IMR-90 (cell line): ENCODE measurements at regions not wholly inside any gene's neighbourhood (a gene's known extent, or its start where the extent isn't known, plus 50 kb on each side); places are given as distances from the start of the nearest gene placed in this dataset.

Experiments used
- ATAC-seq: fragments of 200-7000 bp; cut with Tn5 transposase; 2 replicates; pipeline ENCODE4 v1.9.1; 2020; ENCODE audit warnings: low read depth, mild to moderate bottlenecking, moderate library complexity
- BruUV-seq: library from RNA; stranded (reverse); fragments of 400-500 nt; replicated peaks from 2 replicates; lab custom pipeline; 2021; lab: Mats Ljungman, UMichigan
- CTCF ChIA-PET: fragments of 300-600 bp; formaldehyde crosslinking; extraction: SDS; loops from one replicate; lab custom pipeline; 2021; ENCODE audit warnings: antibody characterized with exemption; lab: Yijun Ruan, JAX
- POLR2A ChIA-PET: fragments of 300-600 bp; sonication (Branson Sonifier 250); formaldehyde crosslinking; loops from one replicate; lab custom pipeline; 2022; ENCODE audit warnings: antibody characterized with exemption; ENCODE audit not compliant: unreplicated experiment; lab: Charles Lee
- DNase-seq: peaks from one replicate; pipeline ENCODE4 v3.0.0; 2013
- H2AFZ ChIP-seq: replicated peaks from 2 replicates; pipeline ENCODE3; 2013; ENCODE audit warnings: low read length, mild to moderate bottlenecking; ENCODE audit not compliant: poor library complexity
- H2AK5ac ChIP-seq: 2 replicates; pipeline ENCODE4 v1.6.1; 2013; ENCODE audit warnings: low read depth, low read length, inconsistent platforms
- H2AK9ac ChIP-seq: replicated peaks from 2 replicates; pipeline ENCODE3; 2013; ENCODE audit warnings: mild to moderate bottlenecking, low read depth, low read length, moderate library complexity; ENCODE audit not compliant: poor library complexity
- H2BK120ac ChIP-seq: 2 replicates; pipeline ENCODE4 v1.6.1; 2013; ENCODE audit warnings: low read depth, low read length, inconsistent platforms
- H2BK15ac ChIP-seq: 3 replicates; pipeline ENCODE4 v1.6.1; 2013; ENCODE audit warnings: low read depth, low read length, inconsistent platforms
- H2BK20ac ChIP-seq: 2 replicates; pipeline ENCODE4 v1.6.1; 2013; ENCODE audit warnings: low read depth, mild to moderate bottlenecking, inconsistent platforms, low read length, moderate library complexity
- H2BK5ac ChIP-seq: 2 replicates; pipeline ENCODE4 v1.6.1; 2013; ENCODE audit warnings: mild to moderate bottlenecking, low read depth, low read length, inconsistent platforms; ENCODE audit not compliant: poor library complexity, severe bottlenecking
- H3K14ac ChIP-seq: replicated peaks from 2 replicates; pipeline ENCODE4 v1.6.1; 2013; ENCODE audit warnings: low read depth, low read length, inconsistent platforms
- H3K18ac ChIP-seq: 2 replicates; pipeline ENCODE4 v1.6.1; 2013; ENCODE audit warnings: low read depth, low read length, control low read depth
- H3K23ac ChIP-seq: 2 replicates; pipeline ENCODE4 v1.6.1; 2013; ENCODE audit warnings: low read depth, low read length, inconsistent platforms
- H3K27ac ChIP-seq: 2 replicates; pipeline ENCODE4 v1.5.1; 2013; ENCODE audit warnings: mild to moderate bottlenecking, control low read depth, low read length; ENCODE audit not compliant: insufficient read depth
- H3K27me3 ChIP-seq: 2 replicates; pipeline ENCODE4 v1.6.1; 2013; ENCODE audit warnings: low read length; ENCODE audit not compliant: control insufficient read depth, insufficient read depth
- H3K36me3 ChIP-seq: 2 replicates; pipeline ENCODE4 v1.6.1; 2013; ENCODE audit warnings: low read length, mixed read lengths; ENCODE audit not compliant: control insufficient read depth, insufficient read depth
- H3K4ac ChIP-seq: 2 replicates; pipeline ENCODE4 v1.6.1; 2013; ENCODE audit warnings: low read depth, low read length, inconsistent platforms
- H3K4me1 ChIP-seq: 2 replicates; pipeline ENCODE4 v1.6.1; 2013; ENCODE audit warnings: low read length, mixed read lengths; ENCODE audit not compliant: control insufficient read depth, insufficient read depth
- H3K4me2 ChIP-seq: 2 replicates; pipeline ENCODE4 v1.6.1; 2013; ENCODE audit warnings: low read depth, mild to moderate bottlenecking, control low read depth, low read length, moderate library complexity
- H3K4me3 ChIP-seq: 2 replicates; pipeline ENCODE4 v1.5.1; 2013; ENCODE audit warnings: low read depth, mild to moderate bottlenecking, control low read depth, low read length, moderate library complexity; ENCODE audit not compliant: insufficient read depth
- H3K56ac ChIP-seq: 2 replicates; pipeline ENCODE4 v1.6.1; 2013; ENCODE audit warnings: low read length, inconsistent platforms; ENCODE audit not compliant: insufficient read depth; ENCODE audit errors: extremely low read depth
- H3K79me1 ChIP-seq, 2 experiments: 2 replicates each; pipeline ENCODE4 v1.6.1; 2013; ENCODE audit warnings: low read length in 2 of 2, inconsistent platforms in 1 of 2, low read depth in 1 of 2
- H3K9ac ChIP-seq: 2 replicates; pipeline ENCODE4 v1.6.1; 2013; ENCODE audit warnings: low read depth, low read length, control low read depth
- H3K9me1 ChIP-seq: 2 replicates; pipeline ENCODE4 v1.6.1; 2013; ENCODE audit warnings: low read length, inconsistent platforms; ENCODE audit not compliant: insufficient read depth
- H3K9me3 ChIP-seq: 2 replicates; pipeline ENCODE4 v1.6.1; 2013; ENCODE audit warnings: low read length; ENCODE audit not compliant: control insufficient read depth, insufficient read depth
- H4K20me1 ChIP-seq: 2 replicates; pipeline ENCODE4 v1.6.1; 2013; ENCODE audit warnings: low read length, inconsistent platforms; ENCODE audit not compliant: insufficient read depth
- H4K5ac ChIP-seq: 2 replicates; pipeline ENCODE4 v1.6.1; 2013; ENCODE audit warnings: mild to moderate bottlenecking, low read depth, low read length, control low read depth
- H4K8ac ChIP-seq, 2 experiments: 2 replicates each; pipeline ENCODE4 v1.6.1; 2013; ENCODE audit warnings: low read depth in 2 of 2, low read length in 2 of 2, control low read depth in 1 of 2, inconsistent platforms in 1 of 2
- H4K91ac ChIP-seq: 2 replicates; pipeline ENCODE4 v1.6.1; 2013; ENCODE audit warnings: low read depth, low read length, inconsistent platforms; ENCODE audit not compliant: insufficient read depth
- BHLHE40 ChIP-seq: fragments of 150-350 bp; IDR thresholded peaks from 2 replicates; pipeline ENCODE4 v1.6.1; 2016; ENCODE audit warnings: mild to moderate bottlenecking, low read depth, low read length
- CEBPB ChIP-seq: IDR thresholded peaks from 2 replicates; pipeline ENCODE4 v1.6.1; 2012; ENCODE audit warnings: low read depth, low read length, improper control_type of control experiment
- CHD1 ChIP-seq: IDR thresholded peaks from 2 replicates; pipeline ENCODE4 v1.6.1; 2012; ENCODE audit warnings: low read depth, low read length, improper control_type of control experiment
- CTCF ChIP-seq: conservative IDR thresholded peaks from 2 replicates; pipeline ENCODE4 v1.5.1; 2012; ENCODE audit warnings: mild to moderate bottlenecking, low read depth, low read length, improper control_type of control experiment
- FOS ChIP-seq: fragments of 150-350 bp; IDR thresholded peaks from 2 replicates; pipeline ENCODE4 v1.6.1; 2016; ENCODE audit warnings: low read depth, low read length
- MAFK ChIP-seq: IDR thresholded peaks from 2 replicates; pipeline ENCODE4 v1.6.1; 2012; ENCODE audit warnings: low read depth, low read length, improper control_type of control experiment
- MAZ ChIP-seq: IDR thresholded peaks from 2 replicates; pipeline ENCODE4 v1.6.1; 2012; ENCODE audit warnings: low read depth, mild to moderate bottlenecking, low read length, improper control_type of control experiment, moderate library complexity, borderline replicate concordance
- MXI1 ChIP-seq: IDR thresholded peaks from 2 replicates; pipeline ENCODE4 v1.6.1; 2012; ENCODE audit warnings: low read depth, mild to moderate bottlenecking, low read length, moderate library complexity, borderline replicate concordance
- NFE2L2 ChIP-seq: fragments of 150-350 bp; IDR thresholded peaks from 2 replicates; pipeline ENCODE4 v1.6.1; 2016; ENCODE audit warnings: low read depth, mild to moderate bottlenecking, low read length
- RAD21 ChIP-seq: IDR thresholded peaks from 2 replicates; pipeline ENCODE4 v1.6.1; 2012; ENCODE audit warnings: low read length, improper control_type of control experiment
- RFX5 ChIP-seq: IDR thresholded peaks from 2 replicates; pipeline ENCODE4 v1.8.0; 2012; ENCODE audit warnings: low read depth, mild to moderate bottlenecking, low read length, moderate library complexity
- SMC3 ChIP-seq: fragments of 150-350 bp; IDR thresholded peaks from 2 replicates; pipeline ENCODE4 v1.6.1; 2016; ENCODE audit warnings: low read depth, mild to moderate bottlenecking, antibody characterized with exemption, low read length, moderate library complexity
- USF2 ChIP-seq: fragments of 150-350 bp; IDR thresholded peaks from 2 replicates; pipeline ENCODE4 v1.6.1; 2017; ENCODE audit warnings: mild to moderate bottlenecking, antibody characterized with exemption, low read length, low read depth
- WGBS, 2 experiments: methylation state at CpG; one replicate each; pipeline versions ENCODE4 v1.1.5 to v1.1.7; 2013; ENCODE audit warnings: missing lambda C conversion rate in 2 of 2; ENCODE audit not compliant: insufficient read length in 1 of 2; ENCODE audit errors: extremely low coverage in 2 of 2; 5-methylcytosine and 5-hydroxymethylcytosine counted together
- dilution Hi-C: fragments of 300-500 bp; cut with HindIII; formaldehyde crosslinking; loops from one replicate; pipeline ENCODE4 v1.14.3; 2018; ENCODE audit warnings: low sequenced_read_pairs; ENCODE audit not compliant: unreplicated experiment
- in situ Hi-C: fragments of 300-500 bp; cut with MboI; formaldehyde crosslinking; loops from 3 replicates; pipeline ENCODE4 v1.14.3; 2019; ENCODE audit warnings: low sequenced_read_pairs, inconsistent platforms, mixed read lengths
- intact Hi-C: fragments of 100-400 bp; cut with micrococcal nuclease; formaldehyde crosslinking; loops from 2 replicates; pipeline ENCODE4 v1.10.0; 2022

- no peaks in the 10 kb centered on the region for H3K36me3 ChIP-seq
- H3K56ac ChIP-seq, result no peak overlapping the region
- no peak overlapping the region for H2AFZ ChIP-seq
- no peak overlapping the region for H2BK20ac ChIP-seq
- H2BK5ac ChIP-seq, result no peak overlapping the region
- H2BK15ac ChIP-seq, result no peak overlapping the region
- in situ Hi-C loops (no loop called here), dilution Hi-C loops (no loop called here), intact Hi-C loops (no loop called here)
- ChIA-PET POLR2A (no interaction called here), CTCF (no interaction called here)
- H4K20me1 ChIP-seq, result no peaks in the 10 kb centered on the region
- WGBS, 2 experiments, result no CpG with 5 or more reads among the region's 6 CpGs
- no peaks in the 10 kb centered on the region for H3K27me3 ChIP-seq
- no peak overlapping the region for H3K4me2 ChIP-seq
- H3K4ac ChIP-seq, result no peak overlapping the region
- no peaks in the 10 kb centered on the region for H3K9me3 ChIP-seq
- H4K8ac ChIP-seq, result no peak overlapping the region
- TF ChIP-seq BHLHE40 (no peak), SMC3 (no peak), FOS (no peak), CHD1 (no peak), RFX5 (no peak), CTCF (no peak), CEBPB (no peak), USF2 (no peak), RAD21 (no peak), MAZ (no peak), MXI1 (no peak), NFE2L2 (no peak), MAFK (no peak)
- no peak overlapping the region for H3K27ac ChIP-seq
- H3K4me3 ChIP-seq, result no peak overlapping the region
- no peak overlapping the region for H2AK9ac ChIP-seq
- no peak overlapping the region for H3K18ac ChIP-seq
- H3K23ac ChIP-seq, result no peak overlapping the region
- no peaks in the 10 kb centered on the region for H3K4me1 ChIP-seq
- DNase-seq (no peak), ATAC-seq (no peak)
- no peak overlapping the region for H3K14ac ChIP-seq
- no peaks in the 10 kb centered on the region for H3K79me1 ChIP-seq
- H2BK120ac ChIP-seq, result no peak overlapping the region
- no peaks in the 10 kb centered on the region for H3K9me1 ChIP-seq
- no peak overlapping the region for H4K5ac ChIP-seq
- H3K9ac ChIP-seq, result no peak overlapping the region
- no TSS peak for BruUV-seq
- no peak overlapping the region for H4K91ac ChIP-seq
- H2AK5ac ChIP-seq, result no peak overlapping the region
These were observed 95.3 kb upstream of the IL1RAPL1 start for GRCh38 chrX:28491941-28492340.
